ENCODE measurements at regions not wholly inside any gene's neighbourhood (a gene's known extent, or its start where the extent isn't known, plus 50 kb on each side); places are given as distances from the start of the nearest gene placed in this dataset.
A peak's percentile ranks its signal among the peaks of the same experiment; 100 is the strongest.

- Histone ChIP-seq H3K4me3 (no peak overlapping the region), H3K9me3 (no peaks in the 10 kb centered on the region), H3K27ac (no peak overlapping the region), H3K36me3 (no peaks in the 10 kb centered on the region), H3K27me3 (no peaks in the 10 kb centered on the region), H3K4me1 (no peaks in the 10 kb centered on the region)
- TF ChIP-seq CTCF (IDR thresholded peaks at IDR 0.05): no peak
- ATAC-seq: no peak
- 60% methylated on average over 6 of the region's 6 CpGs for WGBS (ENCODE audit: insufficient coverage, low coverage, low lambda C conversion rate, missing lambda C conversion rate)
- no peak for DNase-seq
- intact Hi-C loops (cut with DNase I): no loop called here
Measured at GRCh38 chr1:189675712-189676244, 801.9 kb downstream of the BRINP3 start.

GRCh38 chr1:189678779-189679178 lies 798.9 kb downstream of the BRINP3 start:
- H3K27ac ChIP-seq: no peak overlapping the region
- ATAC-seq: no peak
- no peaks in the 10 kb centered on the region for H3K4me1 ChIP-seq
- no peak for DNase-seq
- intact Hi-C loops (cut with DNase I): no loop called here
- H3K27me3 ChIP-seq: no peaks in the 10 kb centered on the region
- no peaks in the 10 kb centered on the region for H3K36me3 ChIP-seq
- 51% methylated on average over 3 of the region's 3 CpGs for WGBS (ENCODE audit: insufficient coverage, low coverage, low lambda C conversion rate, missing lambda C conversion rate)
- no peaks in the 10 kb centered on the region for H3K9me3 ChIP-seq
- TF ChIP-seq POLR2A (IDR thresholded peaks at IDR 0.05): no peak
- TF ChIP-seq CTCF (IDR thresholded peaks at IDR 0.05): peak in 3 of 4 donors; percentile 5 to 7 (median 6)
- no peak overlapping the region for H3K4me3 ChIP-seq

GRCh38 chr1:189681252-189681919 lies 796.3 kb downstream of the BRINP3 start:
- no peak for ATAC-seq
- 30% methylated on average over 3 of the region's 3 CpGs for WGBS (ENCODE audit: insufficient coverage, low coverage, low lambda C conversion rate, missing lambda C conversion rate)

GRCh38 chr1:189682591-189682990 lies 795.1 kb downstream of the BRINP3 start:
- Histone ChIP-seq H3K4me1 (no peaks in the 10 kb centered on the region), H3K9me3 (no peaks in the 10 kb centered on the region), H3K27ac (no peak overlapping the region), H3K36me3 (no peaks in the 10 kb centered on the region), H3K4me3 (no peak overlapping the region), H3K27me3 (no peaks in the 10 kb centered on the region)
- WGBS (ENCODE audit: insufficient coverage, low coverage, low lambda C conversion rate, missing lambda C conversion rate): 51% methylated on average over 3 of the region's 3 CpGs
- TF ChIP-seq CTCF (IDR thresholded peaks at IDR 0.05) (no peak), POLR2A (IDR thresholded peaks at IDR 0.05) (no peak)
- no peak for DNase-seq
- intact Hi-C loops (cut with DNase I): no loop called here
- no peak for ATAC-seq

More at GRCh38 chr1:189681252-189681919, 796.3 kb downstream of the BRINP3 start:
- Histone ChIP-seq H3K4me3 (no peak overlapping the region), H3K9me3 (no peaks in the 10 kb centered on the region), H3K36me3 (no peaks in the 10 kb centered on the region), H3K27ac (no peak overlapping the region), H3K27me3 (no peaks in the 10 kb centered on the region), H3K4me1 (no peaks in the 10 kb centered on the region)
- no peak for TF ChIP-seq CTCF (IDR thresholded peaks at IDR 0.05)
- no peak for TF ChIP-seq POLR2A (IDR thresholded peaks at IDR 0.05)
- intact Hi-C loops (cut with DNase I): no loop called here
- DNase-seq: no peak

All from right lobe of liver (tissue), 6 donors.